GM12873 (cell line): ENCODE measurements at regions not wholly inside any gene's neighbourhood (a gene's known extent, or its start where the extent isn't known, plus 50 kb on each side); places are given as distances from the start of the nearest gene placed in this dataset.
A peak's percentile ranks its signal among the peaks of the same experiment; 100 is the strongest.

Experiments
- TF ChIP-seq, protein P1 (sequence below): IDR thresholded peaks from 2 replicates; pipeline ENCODE4 v1.5.1; 2012; ENCODE audit warnings: low read depth, mild to moderate bottlenecking, moderate library complexity, low read length, control low read depth; ENCODE audit not compliant: insufficient read depth; ENCODE audit errors: missing control alignments

GRCh38 chr17:11039342-11039741 lies 201.5 kb upstream of the PIRT start:
- TF ChIP-seq, protein P1, sequence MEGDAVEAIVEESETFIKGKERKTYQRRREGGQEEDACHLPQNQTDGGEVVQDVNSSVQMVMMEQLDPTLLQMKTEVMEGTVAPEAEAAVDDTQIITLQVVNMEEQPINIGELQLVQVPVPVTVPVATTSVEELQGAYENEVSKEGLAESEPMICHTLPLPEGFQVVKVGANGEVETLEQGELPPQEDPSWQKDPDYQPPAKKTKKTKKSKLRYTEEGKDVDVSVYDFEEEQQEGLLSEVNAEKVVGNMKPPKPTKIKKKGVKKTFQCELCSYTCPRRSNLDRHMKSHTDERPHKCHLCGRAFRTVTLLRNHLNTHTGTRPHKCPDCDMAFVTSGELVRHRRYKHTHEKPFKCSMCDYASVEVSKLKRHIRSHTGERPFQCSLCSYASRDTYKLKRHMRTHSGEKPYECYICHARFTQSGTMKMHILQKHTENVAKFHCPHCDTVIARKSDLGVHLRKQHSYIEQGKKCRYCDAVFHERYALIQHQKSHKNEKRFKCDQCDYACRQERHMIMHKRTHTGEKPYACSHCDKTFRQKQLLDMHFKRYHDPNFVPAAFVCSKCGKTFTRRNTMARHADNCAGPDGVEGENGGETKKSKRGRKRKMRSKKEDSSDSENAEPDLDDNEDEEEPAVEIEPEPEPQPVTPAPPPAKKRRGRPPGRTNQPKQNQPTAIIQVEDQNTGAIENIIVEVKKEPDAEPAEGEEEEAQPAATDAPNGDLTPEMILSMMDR = no peak

DNA sequence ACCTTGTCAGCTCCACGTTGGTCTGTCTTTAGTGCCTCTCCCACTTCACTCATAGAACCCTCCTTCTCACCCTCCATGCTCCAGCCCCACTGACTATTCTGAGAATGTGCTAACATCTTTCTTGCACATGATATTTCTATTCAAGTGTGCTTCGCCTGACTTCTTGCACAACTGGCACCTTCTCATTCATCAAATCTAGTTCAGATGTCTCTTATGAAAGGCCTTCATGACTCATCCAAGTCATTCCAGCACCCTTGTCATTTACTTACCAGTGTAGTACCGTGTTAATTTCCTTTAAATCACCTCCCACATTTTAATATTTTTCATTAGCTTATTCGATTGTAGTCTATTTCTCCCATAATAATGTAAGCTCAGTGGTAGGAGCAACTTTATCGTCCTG lies 197.8 kb upstream of the PIRT start:
- TF ChIP-seq, protein P1 = no peak

GRCh38 chr17:11031787-11032186 lies 193.9 kb upstream of the PIRT start:
- TF ChIP-seq, protein P1 = peak; percentile 40

- TF ChIP-seq, protein P1 = no peak
These were observed 191.9 kb upstream of the PIRT start for GRCh38 chr17:11029791-11030190.

DNA sequence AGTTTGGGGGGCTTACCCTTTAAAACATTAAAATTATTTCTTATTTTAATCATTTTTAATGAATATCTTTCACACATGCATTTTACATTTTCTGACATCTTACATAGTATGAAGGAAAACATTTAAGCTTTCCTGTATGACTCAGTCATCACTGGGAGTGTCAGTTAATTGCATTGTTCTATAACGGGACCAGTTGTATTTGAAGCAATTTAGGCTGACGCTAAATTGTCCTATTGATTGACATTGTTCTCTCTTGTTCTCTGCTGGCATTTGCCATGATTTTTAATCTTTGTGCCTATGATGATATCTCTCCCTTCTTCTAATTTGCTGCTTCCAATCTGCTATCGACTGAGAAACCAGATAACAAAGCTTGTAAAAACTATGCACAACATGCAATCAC lies 190.5 kb upstream of the PIRT start:
- TF ChIP-seq, protein P1 = no peak

- TF ChIP-seq, protein P1 = no peak
These were observed 189.0 kb upstream of the PIRT start for GRCh38 chr17:11026903-11027302.

DNA sequence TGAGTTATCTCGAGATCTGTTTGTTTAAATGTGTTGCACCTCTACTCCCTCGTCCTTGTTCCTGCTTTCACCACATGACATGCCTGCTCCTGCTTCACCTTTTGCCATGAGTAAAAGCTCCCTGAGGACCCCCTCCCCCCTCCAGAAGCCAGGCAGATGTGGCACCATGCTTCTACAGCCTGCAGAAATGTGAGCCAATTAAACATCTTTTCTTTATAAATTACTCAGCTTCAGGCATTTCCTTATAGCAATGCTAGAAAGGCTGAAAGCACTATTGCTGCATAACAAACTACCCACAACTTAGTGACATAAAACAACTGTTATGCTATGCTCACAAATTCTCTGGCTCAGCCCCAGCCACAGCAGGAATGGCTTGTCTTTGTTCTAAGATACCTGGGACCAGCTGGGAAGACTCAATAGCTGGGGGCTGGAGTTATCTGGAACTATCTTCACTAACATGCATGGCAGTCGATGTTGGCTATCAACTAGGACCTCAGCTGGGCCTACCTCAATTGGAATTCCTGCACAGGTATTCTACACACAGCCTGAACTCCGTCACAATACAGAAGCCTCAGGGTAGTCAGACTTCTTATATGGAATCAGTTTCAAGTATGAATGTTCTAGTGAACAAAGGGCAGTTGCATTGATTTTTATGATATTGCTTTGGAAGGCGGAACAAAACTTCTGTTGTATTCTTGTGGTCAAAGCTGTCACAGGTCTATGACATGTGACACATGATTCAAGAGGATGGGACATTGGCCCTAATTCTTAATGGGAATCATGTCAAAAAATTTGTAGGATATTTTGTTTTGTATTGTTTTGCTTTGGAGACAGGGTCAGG lies 186.0 kb upstream of the PIRT start:
- TF ChIP-seq, protein P1 = no peak
